Thoracic aorta (tissue), 2 donors: ENCODE measurements at regions not wholly inside any gene's neighbourhood (a gene's known extent, or its start where the extent isn't known, plus 50 kb on each side); places are given as distances from the start of the nearest gene placed in this dataset.

Experiments used
- ATAC-seq: fragments of 150-250 bp; one replicate; pipeline ENCODE4 v1.8.0; 2017; ENCODE audit warnings: low read depth; ENCODE audit not compliant: insufficient number of reproducible peaks, low FRiP score
- DNase-seq: peaks from one replicate; pipeline ENCODE4 v3.0.0-alpha.2; 2020; ENCODE audit warnings: low spot score
- H3K27ac ChIP-seq, 2 donors: fragments of 200-600 bp; sonication (generic); 1 replicate in 1 of 2; 2 replicates in 1 of 2; pipeline ENCODE4 v1.5.1; 2016; ENCODE audit warnings: mild to moderate bottlenecking in 2 of 2, moderate library complexity in 2 of 2
- H3K27me3 ChIP-seq: fragments of 200-600 bp; sonication (generic); replicated peaks from 2 replicates; pipeline ENCODE4 v1.6.0; 2016; ENCODE audit warnings: mild to moderate bottlenecking; ENCODE audit not compliant: insufficient read depth
- H3K36me3 ChIP-seq: fragments of 200-600 bp; sonication (generic); one replicate; pipeline ENCODE4 v1.5.1; 2016
- H3K4me1 ChIP-seq, 2 donors: fragments of 200-600 bp; sonication (generic); 1 replicate in 1 of 2; 2 replicates in 1 of 2; pipeline versions ENCODE4 v1.5.1 to v1.6.0; 2016; ENCODE audit warnings: low read depth in 2 of 2, mild to moderate bottlenecking in 1 of 2; ENCODE audit not compliant: control insufficient read depth in 1 of 2
- H3K4me3 ChIP-seq: fragments of 200-600 bp; sonication (generic); 2 replicates; pipeline ENCODE4 v1.5.1; 2016; ENCODE audit warnings: mild to moderate bottlenecking
- H3K9me3 ChIP-seq: fragments of 200-600 bp; sonication (generic); 2 replicates; pipeline ENCODE4 v1.5.1; 2016
- TF ChIP-seq, protein P1 (sequence below): fragments of 200-600 bp; sonication (generic); IDR thresholded peaks from one replicate; pipeline ENCODE4 v1.5.1; 2019; ENCODE audit warnings: antibody characterized with exemption

DNA sequence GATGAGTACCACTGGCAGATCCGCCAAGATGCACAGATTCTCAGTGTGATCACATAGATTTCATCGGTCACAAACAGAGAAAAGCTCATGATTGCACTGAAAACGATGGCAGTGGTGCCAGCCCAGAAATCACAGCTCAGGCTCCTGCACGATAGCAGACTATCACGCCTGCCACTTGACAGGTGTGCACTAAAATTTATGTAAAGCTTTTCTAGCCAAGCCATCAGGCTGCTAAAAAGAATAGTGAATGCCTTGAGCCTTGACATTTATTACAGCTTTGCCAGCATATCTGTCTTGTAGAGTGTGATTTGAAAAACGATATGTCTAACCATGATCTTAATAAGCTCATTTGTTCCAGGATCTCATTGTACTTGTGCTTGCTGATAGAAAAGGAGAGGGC, 409.5 kb upstream of the CWC22 start:
- no peak overlapping the region for H3K4me3 ChIP-seq
- DNase-seq (no peak), ATAC-seq (no peak)
- TF ChIP-seq, protein P1, sequence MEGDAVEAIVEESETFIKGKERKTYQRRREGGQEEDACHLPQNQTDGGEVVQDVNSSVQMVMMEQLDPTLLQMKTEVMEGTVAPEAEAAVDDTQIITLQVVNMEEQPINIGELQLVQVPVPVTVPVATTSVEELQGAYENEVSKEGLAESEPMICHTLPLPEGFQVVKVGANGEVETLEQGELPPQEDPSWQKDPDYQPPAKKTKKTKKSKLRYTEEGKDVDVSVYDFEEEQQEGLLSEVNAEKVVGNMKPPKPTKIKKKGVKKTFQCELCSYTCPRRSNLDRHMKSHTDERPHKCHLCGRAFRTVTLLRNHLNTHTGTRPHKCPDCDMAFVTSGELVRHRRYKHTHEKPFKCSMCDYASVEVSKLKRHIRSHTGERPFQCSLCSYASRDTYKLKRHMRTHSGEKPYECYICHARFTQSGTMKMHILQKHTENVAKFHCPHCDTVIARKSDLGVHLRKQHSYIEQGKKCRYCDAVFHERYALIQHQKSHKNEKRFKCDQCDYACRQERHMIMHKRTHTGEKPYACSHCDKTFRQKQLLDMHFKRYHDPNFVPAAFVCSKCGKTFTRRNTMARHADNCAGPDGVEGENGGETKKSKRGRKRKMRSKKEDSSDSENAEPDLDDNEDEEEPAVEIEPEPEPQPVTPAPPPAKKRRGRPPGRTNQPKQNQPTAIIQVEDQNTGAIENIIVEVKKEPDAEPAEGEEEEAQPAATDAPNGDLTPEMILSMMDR = no peak
- H3K9me3 ChIP-seq = no peaks in the 10 kb centered on the region
- H3K27ac ChIP-seq = no peak overlapping the region
- no peaks in the 10 kb centered on the region for H3K36me3 ChIP-seq
- no peaks in the 10 kb centered on the region for H3K27me3 ChIP-seq
- H3K4me1 ChIP-seq = no peaks in the 10 kb centered on the region

DNA sequence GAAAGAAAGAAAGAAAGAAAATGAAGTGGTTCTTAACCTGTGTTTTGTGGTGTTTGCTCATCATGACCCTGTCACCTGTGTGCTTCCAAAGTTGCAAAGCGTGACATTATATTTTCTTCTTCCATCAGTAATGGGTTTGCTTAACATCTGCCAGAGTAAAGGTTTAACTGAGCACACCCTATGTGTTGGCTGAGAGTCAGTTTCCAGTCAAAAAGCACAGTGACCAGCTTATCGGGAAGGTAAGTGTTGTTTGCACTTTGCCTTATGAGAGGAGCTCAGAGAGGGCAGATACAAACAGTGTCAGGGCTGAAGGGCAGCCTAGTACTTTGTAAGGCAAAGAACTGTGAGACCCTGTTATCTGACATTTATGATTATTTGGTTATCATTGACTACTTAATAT, 406.2 kb upstream of the CWC22 start:
- Histone ChIP-seq H3K4me1 (no peaks in the 10 kb centered on the region), H3K36me3 (no peaks in the 10 kb centered on the region), H3K27me3 (no peaks in the 10 kb centered on the region), H3K4me3 (no peak overlapping the region), H3K9me3 (no peaks in the 10 kb centered on the region), H3K27ac (no peak overlapping the region)
- no peak for DNase-seq
- ATAC-seq = no peak
- TF ChIP-seq, protein P1 = no peak

DNA sequence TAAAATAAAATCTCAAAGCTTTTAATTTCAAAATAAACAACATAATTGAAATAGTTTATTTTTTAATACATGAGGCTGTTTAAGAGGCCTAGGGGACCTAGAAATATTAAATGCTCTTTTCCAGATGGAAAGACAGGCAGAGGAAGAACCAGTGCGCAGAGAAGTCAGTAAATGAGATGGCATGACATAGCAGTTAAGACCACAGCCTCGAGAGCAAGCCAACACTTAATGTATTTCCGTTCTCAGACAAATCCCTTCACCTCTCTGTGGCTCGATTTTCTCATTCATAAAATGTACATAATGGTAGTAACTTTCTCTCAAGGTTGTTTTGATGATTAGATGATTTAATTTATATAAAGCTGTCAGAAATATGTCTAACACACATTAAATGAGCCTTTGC, 405.1 kb upstream of the CWC22 start:
- Histone ChIP-seq H3K4me1 (no peaks in the 10 kb centered on the region), H3K36me3 (no peaks in the 10 kb centered on the region), H3K4me3 (no peak overlapping the region), H3K9me3 (no peaks in the 10 kb centered on the region), H3K27ac (no peak overlapping the region), H3K27me3 (no peaks in the 10 kb centered on the region)
- ATAC-seq (no peak), DNase-seq (no peak)
- TF ChIP-seq, protein P1 = no peak

DNA sequence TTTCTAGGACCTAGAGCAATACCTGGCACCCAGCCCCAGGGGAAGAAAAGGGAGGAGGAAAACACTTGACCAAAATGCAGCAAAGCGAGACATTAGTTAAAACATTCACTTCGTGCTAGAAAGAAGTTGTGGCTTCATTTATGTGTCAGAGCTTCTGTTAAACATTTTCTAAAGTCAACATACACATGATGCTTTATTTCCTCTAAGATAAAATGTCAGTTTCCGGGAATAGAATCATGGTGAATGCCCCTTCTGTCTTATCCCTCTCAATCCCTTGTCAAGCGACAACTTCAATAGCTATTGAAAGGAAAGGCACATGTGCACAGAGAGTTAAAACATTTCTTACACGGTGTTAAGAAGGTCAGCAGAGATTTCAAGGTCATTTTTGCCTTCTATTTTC, 404.6 kb upstream of the CWC22 start:
- H3K27me3 ChIP-seq = no peaks in the 10 kb centered on the region
- no peak for DNase-seq
- H3K4me3 ChIP-seq = no peak overlapping the region
- H3K9me3 ChIP-seq = no peaks in the 10 kb centered on the region
- TF ChIP-seq, protein P1 = no peak
- no peak for ATAC-seq
- H3K27ac ChIP-seq = no peak overlapping the region
- H3K36me3 ChIP-seq = no peaks in the 10 kb centered on the region
- H3K4me1 ChIP-seq = no peaks in the 10 kb centered on the region

DNA sequence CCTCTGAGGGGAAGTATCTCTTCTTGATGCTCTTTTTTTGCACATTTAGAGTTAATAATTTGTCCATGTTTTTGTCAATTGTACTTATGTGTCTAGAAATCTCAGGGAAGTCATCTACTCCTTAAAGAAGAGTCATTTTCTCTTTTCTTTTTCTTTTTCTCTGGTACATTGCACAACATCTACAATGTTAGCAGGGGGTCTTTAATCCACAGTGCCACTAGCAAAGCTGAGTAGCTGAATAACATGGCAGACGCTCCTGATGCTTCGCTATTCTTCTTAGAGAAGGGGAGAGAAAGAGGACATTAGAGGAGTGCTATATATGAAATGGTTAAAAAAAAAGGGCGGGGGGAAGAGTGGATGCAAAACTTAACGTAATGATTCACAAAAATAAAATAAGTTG, 399.6 kb upstream of the CWC22 start:
- no peak overlapping the region for H3K4me3 ChIP-seq
- DNase-seq = no peak
- no peaks in the 10 kb centered on the region for H3K9me3 ChIP-seq
- no peaks in the 10 kb centered on the region for H3K27me3 ChIP-seq
- H3K4me1 ChIP-seq = no peaks in the 10 kb centered on the region
- TF ChIP-seq, protein P1 = no peak
- H3K36me3 ChIP-seq = no peaks in the 10 kb centered on the region
- H3K27ac ChIP-seq = no peak overlapping the region
- no peak for ATAC-seq
